K562 (cell line): ENCODE measurements at regions not wholly inside any gene's neighbourhood (a gene's known extent, or its start where the extent isn't known, plus 50 kb on each side); places are given as distances from the start of the nearest gene placed in this dataset.

Experiments
- ATAC-seq: fragments of 200-7000 bp; cut with Tn5 transposase; 3 replicates; pipeline ENCODE4 v1.9.1; 2020; ENCODE audit warnings: moderate library complexity
- BruUV-seq: library from RNA; stranded (reverse); fragments of 400-500 nt; replicated peaks from 2 replicates; lab custom pipeline; 2021; lab: Mats Ljungman, UMichigan
- CTCF ChIA-PET: fragments of 300-600 bp; formaldehyde crosslinking; extraction: SDS; loops from one replicate; lab custom pipeline; 2021; ENCODE audit warnings: low intra/inter-chr PET ratio; lab: Yijun Ruan, JAX
- POLR2A ChIA-PET: fragments of 300-600, 350-650 bp; sonication (Branson Sonifier 250); formaldehyde crosslinking; extraction: SDS; loops from one replicate; lab custom pipeline; 2021; ENCODE audit warnings: antibody characterized with exemption, inconsistent platforms; lab: Yijun Ruan, JAX
- DNase-seq, 4 experiments: peaks; one replicate each; pipeline versions ENCODE4 v3.0.0 to v3.0.0-alpha.2; 2011 to 2018; ENCODE audit warnings: low spot score in 3 of 4, mixed read lengths in 3 of 4; ENCODE audit errors: extremely low read depth in 1 of 4
- FAIRE-seq: peaks from 2 replicates; lab custom pipeline; 2011; peaks lifted over from hg19 to GRCh38; lab: Jason Lieb, UNC
- H2AFZ ChIP-seq: 2 replicates; pipeline ENCODE4 v1.6.0; 2011; ENCODE audit warnings: low read depth, low read length, control low read depth, inconsistent platforms
- H3K27ac ChIP-seq: fragments of 200-600 bp; 3 replicates; pipeline ENCODE4 v1.8.0; 2011; ENCODE audit warnings: low read depth, mild to moderate bottlenecking, control low read depth, inconsistent platforms, low read length, moderate library complexity, mixed read lengths; ENCODE audit errors: extremely low read depth
- H3K27me3 ChIP-seq, 2 experiments: fragments of 300-600 bp in 1 of 2; 2 replicates in 1 of 2; 3 replicates in 1 of 2; pipeline versions ENCODE4 v1.6.0 to v1.8.0; 2011; ENCODE audit warnings: inconsistent platforms in 2 of 2, low read length in 2 of 2, mild to moderate bottlenecking in 1 of 2, mixed read lengths in 1 of 2, moderate library complexity in 1 of 2; ENCODE audit not compliant: control insufficient read depth in 2 of 2, insufficient read depth in 2 of 2
- H3K36me3 ChIP-seq: fragments of 300-600 bp; 3 replicates; pipeline ENCODE4 v1.8.0; 2011; ENCODE audit warnings: mild to moderate bottlenecking, low read length, inconsistent platforms; ENCODE audit not compliant: control insufficient read depth, insufficient read depth
- H3K4me1 ChIP-seq, 2 experiments: fragments of 200-600 bp in 1 of 2; replicated peaks in 1 of 2; 2 replicates in 1 of 2; 3 replicates in 1 of 2; pipeline versions ENCODE4 v1.5.1 to v1.8.0; 2011; ENCODE audit warnings: inconsistent platforms in 2 of 2, low read length in 2 of 2, mild to moderate bottlenecking in 1 of 2, mixed read lengths in 1 of 2, moderate library complexity in 1 of 2; ENCODE audit not compliant: control insufficient read depth in 2 of 2, insufficient read depth in 2 of 2
- H3K4me2 ChIP-seq: 2 replicates; pipeline ENCODE4 v1.6.1; 2011; ENCODE audit warnings: low read length, control low read depth, inconsistent platforms, mixed read lengths; ENCODE audit not compliant: insufficient read depth
- H3K4me3 ChIP-seq: fragments of 200-600 bp; sonication (generic), shearing (Covaris generic); 2 replicates; pipeline ENCODE4 v1.5.1; 2016; ENCODE audit warnings: control low read depth, inconsistent platforms
- H3K79me2 ChIP-seq: fragments of 200-600 bp; 3 replicates; pipeline ENCODE4 v1.8.0; 2011; ENCODE audit warnings: low read length, inconsistent platforms; ENCODE audit not compliant: control insufficient read depth, insufficient read depth
- H3K9ac ChIP-seq, 2 experiments: 2 replicates each; pipeline versions ENCODE4 v1.6.0 to v1.6.1; 2011; ENCODE audit warnings: low read depth in 2 of 2, low read length in 2 of 2, control low read depth in 1 of 2, inconsistent platforms in 1 of 2, mild to moderate bottlenecking in 1 of 2, mixed read lengths in 1 of 2; ENCODE audit not compliant: insufficient read depth in 1 of 2
- H3K9me1 ChIP-seq: one replicate; pipeline ENCODE4 v1.6.0; 2011; ENCODE audit warnings: inconsistent platforms, mild to moderate bottlenecking, low read length, moderate library complexity; ENCODE audit not compliant: control insufficient read depth, insufficient read depth
- H3K9me3 ChIP-seq: replicated peaks from 2 replicates; pipeline ENCODE4 v1.5.1; 2011; ENCODE audit warnings: low read depth, low read length, inconsistent platforms; ENCODE audit not compliant: control insufficient read depth, insufficient read depth
- H4K20me1 ChIP-seq: replicated peaks from 2 replicates; pipeline ENCODE4 v1.6.1; 2011; ENCODE audit warnings: low read length, inconsistent platforms, mixed read lengths; ENCODE audit not compliant: control insufficient read depth, insufficient read depth
- ARID1B ChIP-seq: fragments of 450-650 bp; IDR thresholded peaks from 2 replicates; pipeline ENCODE4 v1.6.1; 2016; ENCODE audit warnings: antibody characterized with exemption, mild to moderate bottlenecking, inconsistent platforms
- E4F1 ChIP-seq: fragments of 250-450 bp; sonication (Bioruptor Pico); IDR thresholded peaks from 2 replicates; pipeline ENCODE4 v1.5.0; 2021; ENCODE audit warnings: mild to moderate bottlenecking, borderline replicate concordance
- ERF ChIP-seq: fragments of 450-650 bp; formaldehyde crosslinking; IDR thresholded peaks from 2 replicates; pipeline ENCODE4 v1.4.0; 2020; ENCODE audit warnings: mild to moderate bottlenecking, mixed read lengths
- HES1 ChIP-seq: fragments of 450-650 bp; IDR thresholded peaks from 2 replicates; pipeline ENCODE4 v1.6.1; 2016; ENCODE audit warnings: low read depth, mild to moderate bottlenecking, moderate library complexity
- MIER1 ChIP-seq: fragments of 450-650 bp; IDR thresholded peaks from 2 replicates; pipeline ENCODE4 v1.6.1; 2016; ENCODE audit warnings: antibody characterized with exemption, mild to moderate bottlenecking, low read depth
- OTX1 ChIP-seq: fragments of 450-650 bp; formaldehyde crosslinking; IDR thresholded peaks from 2 replicates; pipeline ENCODE4 v1.4.0; 2022; ENCODE audit warnings: mild to moderate bottlenecking
- RERE ChIP-seq: sonication (generic); formaldehyde crosslinking; IDR thresholded peaks from 2 replicates; pipeline ENCODE4 v1.8.0; 2023; ENCODE audit warnings: missing genetic modification reagents, mild to moderate bottlenecking, borderline replicate concordance
- RFX1 ChIP-seq: fragments of 450-650 bp; IDR thresholded peaks from 2 replicates; pipeline ENCODE4 v1.6.1; 2016; ENCODE audit warnings: mild to moderate bottlenecking, moderate library complexity
- TAF9B ChIP-seq: fragments of 450-650 bp; IDR thresholded peaks from 2 replicates; pipeline ENCODE4 v1.6.1; 2018; ENCODE audit warnings: mild to moderate bottlenecking; ENCODE audit not compliant: partially characterized antibody
- ZNF511 ChIP-seq: sonication (generic); formaldehyde crosslinking; IDR thresholded peaks from 2 replicates; pipeline ENCODE4 v1.8.0; 2022; ENCODE audit warnings: mild to moderate bottlenecking, missing genetic modification reagents
- ZNF699 ChIP-seq: fragments of 250-450 bp; sonication (Bioruptor Pico); IDR thresholded peaks from 2 replicates; pipeline ENCODE4 v1.8.0; 2021; ENCODE audit warnings: mild to moderate bottlenecking, moderate library complexity; ENCODE audit not compliant: insufficient replicate concordance
- WGBS: fragments of 100-300 bp; shearing (Covaris generic); methylation state at CpG from one replicate; pipeline ENCODE4 v1.1.6; 2016; ENCODE audit warnings: low coverage, mixed read lengths; ENCODE audit not compliant: insufficient coverage; ENCODE audit errors: missing lambda C conversion rate; 5-methylcytosine and 5-hydroxymethylcytosine counted together
- in situ Hi-C: fragments of 300-500 bp; cut with MboI; formaldehyde crosslinking; loops from 4 replicates; pipeline ENCODE4 v1.15.0; 2018; ENCODE audit warnings: inconsistent platforms, mixed read lengths
- intact Hi-C: fragments of 100-400 bp; cut with micrococcal nuclease; formaldehyde crosslinking; loops from 2 replicates; pipeline ENCODE4 v1.14.2; 2022

GRCh38 chr1:56401191-56401590, 178.2 kb downstream of the PLPP3 start:
- no peaks in the 10 kb centered on the region for H3K4me1 ChIP-seq
- H2AFZ ChIP-seq, result no peak overlapping the region
- FAIRE-seq, result no peak
- no peaks in the 10 kb centered on the region for H3K9me1 ChIP-seq
- ChIA-PET POLR2A (no interaction called here), CTCF (no interaction called here)
- no peak for ATAC-seq
- H3K79me2 ChIP-seq, result no peaks in the 10 kb centered on the region
- intact Hi-C loops (no loop called here), in situ Hi-C loops (no loop called here)
- H3K36me3 ChIP-seq, result no peaks in the 10 kb centered on the region
- no peaks in the 10 kb centered on the region for H4K20me1 ChIP-seq
- no TSS peak for BruUV-seq
- no peak overlapping the region for H3K4me2 ChIP-seq
- no peak overlapping the region for H3K27ac ChIP-seq
- H3K4me3 ChIP-seq, result no peak overlapping the region
- no peak overlapping the region for H3K9ac ChIP-seq
- no peaks in the 10 kb centered on the region; a peak in 1 of 5 replicates for H3K27me3 ChIP-seq
- WGBS, result 0% methylated on average over 1 of the region's 1 CpG
- DNase-seq, result no peak
- no peaks in the 10 kb centered on the region for H3K9me3 ChIP-seq
- TF ChIP-seq ARID1B, result no peak
- TF ChIP-seq RERE (CRISPR knock-in tag), result no peak
- TF ChIP-seq HES1, result no peak
- TF ChIP-seq MIER1, result no peak
- TF ChIP-seq ZNF699, result no peak
- TF ChIP-seq ZNF511 (CRISPR knock-in tag), result no peak
- TF ChIP-seq RFX1, result no peak
- no peak for TF ChIP-seq E4F1
- TF ChIP-seq OTX1 (CRISPR knock-in tag), result no peak
- no peak for TF ChIP-seq TAF9B
- no peak for TF ChIP-seq ERF
